Hippocampal formation (tissue), 2 donors: ENCODE measurements at regions not wholly inside any gene's neighbourhood (a gene's known extent, or its start where the extent isn't known, plus 50 kb on each side); places are given as distances from the start of the nearest gene placed in this dataset.

Experiments used
- DNase-seq, 2 donors: peaks; one replicate each; lab custom pipeline; 2025; lab: John Stamatoyannopoulos, UW

GRCh38 chr4:153850533-153851280, 61.8 kb upstream of the SFRP2 start:
- no peak for DNase-seq

GRCh38 chr4:153844144-153844543, 55.3 kb upstream of the SFRP2 start:
- no peak for DNase-seq
